ENCODE measurements at regions not wholly inside any gene's neighbourhood (a gene's known extent, or its start where the extent isn't known, plus 50 kb on each side); places are given as distances from the start of the nearest gene placed in this dataset.

DNA sequence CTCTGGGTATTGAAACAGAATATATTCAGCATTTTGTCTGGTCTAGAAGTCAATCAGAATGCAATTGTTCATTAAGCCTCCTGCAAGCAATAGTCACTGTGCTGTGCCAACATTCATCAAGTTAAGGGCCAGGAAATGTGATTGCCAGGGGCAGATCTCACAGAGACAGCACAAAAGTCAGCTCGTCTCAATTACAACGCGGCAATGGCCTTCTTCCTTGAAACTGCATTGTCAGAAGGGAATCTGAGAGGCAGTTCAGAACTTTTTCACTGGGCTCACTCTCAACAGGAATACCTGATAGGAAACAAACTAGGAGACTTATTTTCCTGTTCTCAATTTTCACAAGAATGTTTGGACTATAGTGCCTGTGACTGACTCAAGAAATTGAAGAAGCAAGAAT is 131.1 kb upstream of the NR3C2 start:
- Histone ChIP-seq H3K27ac (ENCODE audit: extremely low read depth, low read depth, low read length) (no peak overlapping the region), H3K36me3 (ENCODE audit: control insufficient read depth in 2 of 2, insufficient read depth in 1 of 2, low read length in 2 of 2) (no peaks in the 10 kb centered on the region; a peak in 1 of 3 replicates), H3K4me3 (ENCODE audit: low read depth, low read length) (no peak overlapping the region), H3K4me1 (ENCODE audit: control insufficient read depth, insufficient read depth, low read length) (no peaks in the 10 kb centered on the region), H3K9me3 (ENCODE audit: control insufficient read depth, insufficient read depth, low read depth, low read length) (no peaks in the 10 kb centered on the region)
- ChIA-PET CTCF (no interaction called here), POLR2A (no interaction called here)
- TF ChIP-seq, protein P1, sequence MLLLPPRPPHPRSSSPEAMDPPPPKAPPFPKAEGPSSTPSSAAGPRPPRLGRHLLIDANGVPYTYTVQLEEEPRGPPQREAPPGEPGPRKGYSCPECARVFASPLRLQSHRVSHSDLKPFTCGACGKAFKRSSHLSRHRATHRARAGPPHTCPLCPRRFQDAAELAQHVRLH (tag by site-specific recombination; IDR thresholded peaks at IDR 0.05): no peak
- no peak for TF ChIP-seq KLF10 (tag by site-specific recombination; IDR thresholded peaks at IDR 0.05)

- Histone ChIP-seq H3K4me3 (ENCODE audit: low read depth, low read length) (no peak overlapping the region), H3K36me3 (ENCODE audit: control insufficient read depth in 2 of 2, insufficient read depth in 1 of 2, low read length in 2 of 2) (no peaks in the 10 kb centered on the region), H3K9me3 (ENCODE audit: control insufficient read depth, insufficient read depth, low read depth, low read length) (no peaks in the 10 kb centered on the region), H3K27ac (ENCODE audit: extremely low read depth, low read depth, low read length) (no peak overlapping the region), H3K4me1 (ENCODE audit: control insufficient read depth, insufficient read depth, low read length) (no peaks in the 10 kb centered on the region)
- ChIA-PET CTCF (no interaction called here), POLR2A (no interaction called here)
- no peak for TF ChIP-seq ZBTB8A (tag by site-specific recombination; IDR thresholded peaks at IDR 0.05)
- TF ChIP-seq ZNF501 (tag by site-specific recombination; IDR thresholded peaks at IDR 0.05): no peak
- TF ChIP-seq ZNF701 (tag by site-specific recombination; IDR thresholded peaks at IDR 0.05): no peak
- no peak for TF ChIP-seq ZSCAN30 (tag by site-specific recombination; IDR thresholded peaks at IDR 0.05)
- TF ChIP-seq KLF8 (tag by site-specific recombination; IDR thresholded peaks at IDR 0.05): no peak
- TF ChIP-seq ZNF133 (tag by site-specific recombination; IDR thresholded peaks at IDR 0.05): no peak
- no peak for TF ChIP-seq ZNF354C (tag by site-specific recombination; IDR thresholded peaks at IDR 0.05; ENCODE audit: borderline replicate concordance, low read depth)
- TF ChIP-seq KLF10 (tag by site-specific recombination; IDR thresholded peaks at IDR 0.05): no peak
- no peak for TF ChIP-seq ZBTB11 (tag by site-specific recombination; conservative IDR thresholded peaks at IDR 0.05; ENCODE audit: low read depth)
- TF ChIP-seq ZNF571 (tag by site-specific recombination; IDR thresholded peaks at IDR 0.05): no peak
- TF ChIP-seq ZSCAN23 (tag by site-specific recombination; IDR thresholded peaks at IDR 0.05): no peak
- TF ChIP-seq GLI2 (tag by site-specific recombination; IDR thresholded peaks at IDR 0.05; ENCODE audit: borderline replicate concordance, low read depth): no peak
- TF ChIP-seq ZBTB26 (tag by site-specific recombination; optimal IDR thresholded peaks at IDR 0.05): no peak
- no peak for TF ChIP-seq FEZF1 (tag by site-specific recombination; IDR thresholded peaks at IDR 0.05)
- no peak for TF ChIP-seq ZNF146 (tag by site-specific recombination; IDR thresholded peaks at IDR 0.05)
- no peak for TF ChIP-seq ZNF488 (tag by site-specific recombination; IDR thresholded peaks at IDR 0.05)
Observed at GRCh38 chr4:148565801-148566200, 123.6 kb upstream of the NR3C2 start.

DNA sequence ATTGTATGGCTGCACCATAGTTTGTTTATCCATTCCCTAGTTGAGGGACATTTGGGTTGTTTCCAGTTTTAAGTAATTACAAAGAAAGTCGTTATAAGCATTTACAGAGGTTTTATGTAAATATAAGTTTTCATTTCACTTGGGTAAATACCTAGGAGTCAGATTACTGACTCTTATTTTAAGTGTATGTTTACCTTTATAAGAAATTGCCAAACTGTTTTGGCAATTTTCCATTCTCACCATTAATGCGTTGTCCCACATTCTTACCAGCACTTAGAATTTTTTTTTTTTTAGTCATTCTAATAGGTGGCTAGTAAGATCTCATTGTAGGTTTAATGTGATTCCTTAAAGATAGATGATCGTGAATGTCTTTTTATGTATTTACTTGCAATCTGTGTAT is 121.5 kb upstream of the NR3C2 start:
- CTCF ChIA-PET: no interaction called here
- H3K27ac ChIP-seq (ENCODE audit: extremely low read depth, low read depth, low read length): no peak overlapping the region
- no peaks in the 10 kb centered on the region for H3K9me3 ChIP-seq (ENCODE audit: control insufficient read depth, insufficient read depth, low read depth, low read length)
- H3K4me3 ChIP-seq (ENCODE audit: low read depth, low read length): no peak overlapping the region
- H3K36me3 ChIP-seq (ENCODE audit: control insufficient read depth in 2 of 2, insufficient read depth in 1 of 2, low read length in 2 of 2): no peaks in the 10 kb centered on the region
- no peaks in the 10 kb centered on the region for H3K4me1 ChIP-seq (ENCODE audit: control insufficient read depth, insufficient read depth, low read length)
- POLR2A ChIA-PET: no interaction called here
- no peak for TF ChIP-seq ZNF701 (tag by site-specific recombination; IDR thresholded peaks at IDR 0.05)
- TF ChIP-seq ZNF221 (tag by site-specific recombination; IDR thresholded peaks at IDR 0.05; ENCODE audit: borderline replicate concordance): no peak
- no peak for TF ChIP-seq FEZF1 (tag by site-specific recombination; IDR thresholded peaks at IDR 0.05)
- no peak for TF ChIP-seq ZNF248 (tag by site-specific recombination; IDR thresholded peaks at IDR 0.05)
- no peak for TF ChIP-seq ZNF629 (tag by site-specific recombination; IDR thresholded peaks at IDR 0.05)
- TF ChIP-seq ZNF37A (tag by site-specific recombination; IDR thresholded peaks at IDR 0.05): no peak
- TF ChIP-seq ZNF600 (tag by site-specific recombination; IDR thresholded peaks at IDR 0.05): no peak
- TF ChIP-seq ZNF548 (tag by site-specific recombination; IDR thresholded peaks at IDR 0.05): no peak
- TF ChIP-seq SCRT2 (tag by site-specific recombination; IDR thresholded peaks at IDR 0.05): no peak
- TF ChIP-seq ZNF549 (tag by site-specific recombination; IDR thresholded peaks at IDR 0.05): no peak
- no peak for TF ChIP-seq ZNF670 (tag by site-specific recombination; IDR thresholded peaks at IDR 0.05; ENCODE audit: low read depth)
- no peak for TF ChIP-seq ZNF473 (tag by site-specific recombination; IDR thresholded peaks at IDR 0.05)
- TF ChIP-seq BCL6B (tag by site-specific recombination; IDR thresholded peaks at IDR 0.05): no peak
